K562 (cell line): ENCODE measurements at regions not wholly inside any gene's neighbourhood (a gene's known extent, or its start where the extent isn't known, plus 50 kb on each side); places are given as distances from the start of the nearest gene placed in this dataset.

Source experiments
- ELF1 ChIP-seq: fragments of 200-800 bp; sonication (Bioruptor generic); IDR thresholded peaks from 2 replicates; pipeline ENCODE4 v1.6.1; 2016; ENCODE audit warnings: missing genetic modification characterization, missing compliant biosample characterization
- FOXJ2 ChIP-seq: fragments of 200-800 bp; sonication (Bioruptor generic); IDR thresholded peaks from 2 replicates; pipeline ENCODE4 v1.6.1; 2016; ENCODE audit warnings: missing genetic modification characterization, missing compliant biosample characterization
- POLR2AphosphoS5 ChIP-seq: IDR thresholded peaks from 2 replicates; pipeline ENCODE4 v1.6.1; 2011; ENCODE audit warnings: mild to moderate bottlenecking, low read depth, low read length, moderate library complexity; ENCODE audit not compliant: control insufficient read depth, insufficient read depth
- ZNF586 ChIP-seq: fragments of 450-650 bp; formaldehyde crosslinking; conservative IDR thresholded peaks from 2 replicates; pipeline ENCODE4 v1.4.0; 2020; ENCODE audit warnings: mild to moderate bottlenecking, moderate library complexity
- TF ChIP-seq, protein P1 (sequence below): sonication (generic); formaldehyde crosslinking; IDR thresholded peaks from 2 replicates; pipeline ENCODE4 v1.5.0; 2020; ENCODE audit warnings: missing genetic modification reagents
- TF ChIP-seq, protein P2 (sequence below), 3 experiments: IDR thresholded peaks in 2 of 3; conservative IDR thresholded peaks in 1 of 3; 2 replicates each; pipeline ENCODE4 v1.5.1; 2011 to 2012; ENCODE audit warnings: low read length in 3 of 3, mild to moderate bottlenecking in 3 of 3, control low read depth in 2 of 3, improper control_type of control experiment in 1 of 3, inconsistent platforms in 1 of 3, low read depth in 1 of 3, mixed read lengths in 1 of 3, moderate library complexity in 1 of 3; ENCODE audit not compliant: insufficient read depth in 2 of 3
- TF ChIP-seq, protein P3 (sequence below): fragments of 250-450 bp; sonication (Bioruptor Pico); IDR thresholded peaks from 2 replicates; pipeline ENCODE4 v1.4.0; 2020; ENCODE audit warnings: mild to moderate bottlenecking, moderate library complexity

DNA sequence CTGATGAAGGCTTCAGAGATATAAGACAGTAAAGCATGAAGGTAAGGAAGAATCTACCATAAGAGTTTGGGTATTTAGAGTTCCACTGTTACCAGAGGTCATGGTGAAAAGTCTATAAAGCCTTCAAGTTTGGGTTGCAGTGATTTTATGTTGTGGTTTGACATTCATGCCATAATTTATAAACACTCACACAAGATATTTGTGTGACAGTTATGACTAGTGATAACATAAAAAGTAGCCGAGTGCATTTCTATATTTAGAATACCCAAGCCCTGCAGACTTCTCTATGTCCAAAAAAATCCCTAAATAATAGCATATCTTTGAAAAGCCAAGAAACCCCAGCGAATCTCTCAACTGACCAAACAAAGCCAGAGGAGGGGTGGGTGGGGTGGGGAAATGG lies 229.9 kb downstream of the CXCL12 start:
- TF ChIP-seq, protein P1, sequence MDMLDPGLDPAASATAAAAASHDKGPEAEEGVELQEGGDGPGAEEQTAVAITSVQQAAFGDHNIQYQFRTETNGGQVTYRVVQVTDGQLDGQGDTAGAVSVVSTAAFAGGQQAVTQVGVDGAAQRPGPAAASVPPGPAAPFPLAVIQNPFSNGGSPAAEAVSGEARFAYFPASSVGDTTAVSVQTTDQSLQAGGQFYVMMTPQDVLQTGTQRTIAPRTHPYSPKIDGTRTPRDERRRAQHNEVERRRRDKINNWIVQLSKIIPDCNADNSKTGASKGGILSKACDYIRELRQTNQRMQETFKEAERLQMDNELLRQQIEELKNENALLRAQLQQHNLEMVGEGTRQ (CRISPR knock-in tag): no peak
- TF ChIP-seq FOXJ2 (tag) (no peak), POLR2AphosphoS5 (no peak), ELF1 (tag) (no peak), ZNF586 (CRISPR knock-in tag) (no peak)
- TF ChIP-seq, protein P2, sequence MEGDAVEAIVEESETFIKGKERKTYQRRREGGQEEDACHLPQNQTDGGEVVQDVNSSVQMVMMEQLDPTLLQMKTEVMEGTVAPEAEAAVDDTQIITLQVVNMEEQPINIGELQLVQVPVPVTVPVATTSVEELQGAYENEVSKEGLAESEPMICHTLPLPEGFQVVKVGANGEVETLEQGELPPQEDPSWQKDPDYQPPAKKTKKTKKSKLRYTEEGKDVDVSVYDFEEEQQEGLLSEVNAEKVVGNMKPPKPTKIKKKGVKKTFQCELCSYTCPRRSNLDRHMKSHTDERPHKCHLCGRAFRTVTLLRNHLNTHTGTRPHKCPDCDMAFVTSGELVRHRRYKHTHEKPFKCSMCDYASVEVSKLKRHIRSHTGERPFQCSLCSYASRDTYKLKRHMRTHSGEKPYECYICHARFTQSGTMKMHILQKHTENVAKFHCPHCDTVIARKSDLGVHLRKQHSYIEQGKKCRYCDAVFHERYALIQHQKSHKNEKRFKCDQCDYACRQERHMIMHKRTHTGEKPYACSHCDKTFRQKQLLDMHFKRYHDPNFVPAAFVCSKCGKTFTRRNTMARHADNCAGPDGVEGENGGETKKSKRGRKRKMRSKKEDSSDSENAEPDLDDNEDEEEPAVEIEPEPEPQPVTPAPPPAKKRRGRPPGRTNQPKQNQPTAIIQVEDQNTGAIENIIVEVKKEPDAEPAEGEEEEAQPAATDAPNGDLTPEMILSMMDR (IDR thresholded peaks at IDR 0.05 in 2 of 3, conservative IDR thresholded peaks at IDR 0.05 in 1 of 3; ENCODE audit: insufficient read depth in 2 of 3, low read depth in 1 of 3, low read length in 3 of 3): no peak
- TF ChIP-seq, protein P3, sequence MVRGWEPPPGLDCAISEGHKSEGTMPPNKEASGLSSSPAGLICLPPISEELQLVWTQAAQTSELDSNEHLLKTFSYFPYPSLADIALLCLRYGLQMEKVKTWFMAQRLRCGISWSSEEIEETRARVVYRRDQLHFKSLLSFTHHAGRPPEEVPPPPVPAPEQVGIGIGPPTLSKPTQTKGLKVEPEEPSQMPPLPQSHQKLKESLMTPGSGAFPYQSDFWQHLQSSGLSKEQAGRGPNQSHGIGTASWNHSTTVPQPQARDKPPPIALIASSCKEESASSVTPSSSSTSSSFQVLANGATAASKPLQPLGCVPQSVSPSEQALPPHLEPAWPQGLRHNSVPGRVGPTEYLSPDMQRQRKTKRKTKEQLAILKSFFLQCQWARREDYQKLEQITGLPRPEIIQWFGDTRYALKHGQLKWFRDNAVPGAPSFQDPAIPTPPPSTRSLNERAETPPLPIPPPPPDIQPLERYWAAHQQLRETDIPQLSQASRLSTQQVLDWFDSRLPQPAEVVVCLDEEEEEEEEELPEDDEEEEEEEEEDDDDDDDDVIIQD (CRISPR knock-in tag): no peak
